ENCODE measurements at regions not wholly inside any gene's neighbourhood (a gene's known extent, or its start where the extent isn't known, plus 50 kb on each side); places are given as distances from the start of the nearest gene placed in this dataset.
A peak's percentile ranks its signal among the peaks of the same experiment; 100 is the strongest.
"Not testable (repeated sequence)": the region's sequence is repeated elsewhere in the genome, so short reads cannot be mapped to it uniquely, and the experiment has no call there.

DNA sequence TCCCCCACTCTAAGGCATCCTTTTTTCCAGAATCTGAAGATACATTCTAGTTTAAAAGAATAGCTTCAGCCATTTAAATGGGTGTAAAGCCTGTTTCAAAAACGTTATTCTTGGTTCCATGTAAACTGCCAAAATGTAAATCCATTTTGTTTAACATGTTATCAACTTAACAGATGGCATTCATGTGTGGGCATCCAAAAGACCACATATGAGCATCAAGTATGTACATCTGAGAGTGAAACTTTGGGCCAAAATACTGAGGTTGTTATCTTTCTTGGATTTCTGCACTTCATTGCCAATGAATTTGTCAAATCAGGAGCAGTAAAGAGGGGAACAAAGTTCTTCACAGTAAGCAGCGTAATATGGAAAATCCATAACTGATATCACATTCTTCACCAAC, 395.4 kb downstream of the ZNF804A start:
- DNase-seq (ENCODE audit: low read depth in 2 of 2): no peak

- no peak for DNase-seq (ENCODE audit: low read depth in 2 of 2)
Measured at GRCh38 chr2:185006481-185006880, 408.2 kb downstream of the ZNF804A start.

DNA sequence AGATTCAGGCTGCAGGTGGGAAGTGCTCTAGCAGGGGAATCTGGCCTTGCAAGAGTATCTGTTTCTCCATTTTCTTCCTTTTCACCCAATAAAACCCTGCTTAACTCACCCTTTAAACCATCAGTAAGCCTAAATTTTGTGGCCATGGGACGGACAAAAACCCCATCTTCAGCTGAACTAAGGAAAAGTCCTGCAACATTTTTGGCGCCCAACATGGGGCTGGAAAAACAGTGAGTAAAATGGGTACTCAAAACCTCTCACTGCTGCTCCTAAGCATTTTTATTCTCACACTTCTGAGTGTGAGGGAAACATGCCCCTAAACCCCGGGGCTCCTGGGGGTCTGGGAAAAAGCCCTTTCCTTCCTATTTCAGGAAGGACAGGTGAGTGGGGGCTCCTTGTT, 414.3 kb downstream of the ZNF804A start:
- DNase-seq (ENCODE audit: low read depth in 2 of 2): no peak

DNA sequence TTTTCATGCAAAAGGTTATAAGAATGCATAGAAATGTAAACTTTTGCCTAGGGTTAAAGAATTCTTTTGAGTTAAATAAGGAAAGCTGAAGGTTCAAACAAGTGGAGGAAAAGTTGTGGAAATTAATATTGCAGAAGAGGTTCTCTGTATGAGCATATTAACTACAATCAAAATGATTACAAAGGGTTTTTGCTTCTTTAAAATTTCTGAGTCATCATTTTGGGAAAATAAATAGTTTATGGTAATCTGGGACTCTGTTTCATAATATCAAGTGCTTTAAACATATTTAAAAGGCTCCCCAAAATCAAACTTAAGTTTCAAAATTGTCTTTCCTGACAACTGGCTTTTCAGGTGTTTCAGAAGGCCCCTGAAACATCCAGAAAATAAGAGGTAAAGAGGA, 415.7 kb downstream of the ZNF804A start:
- no peak for DNase-seq (ENCODE audit: low read depth in 2 of 2)

- DNase-seq (ENCODE audit: low read depth in 2 of 2): not testable (repeated sequence)
Measured at GRCh38 chr2:185025891-185026290, 427.6 kb downstream of the ZNF804A start.

DNA sequence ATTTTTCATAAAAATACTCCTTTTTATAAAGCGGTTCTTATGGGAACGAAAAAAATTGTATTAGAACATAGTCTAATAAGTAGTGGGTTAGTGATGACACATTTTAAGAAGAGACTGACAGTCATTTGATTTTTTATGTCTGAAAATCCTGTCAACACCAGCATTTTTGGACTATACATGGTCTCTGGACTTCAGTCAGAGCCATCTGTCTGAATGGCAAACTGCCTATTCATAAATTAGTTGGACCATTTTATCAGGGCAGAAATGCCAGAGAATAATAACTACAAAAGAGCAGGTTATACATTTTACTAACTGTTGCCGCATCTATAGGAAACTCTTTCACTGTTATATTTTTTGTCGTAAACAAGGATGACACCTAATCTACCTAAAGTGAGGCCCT, 437.6 kb downstream of the ZNF804A start:
- DNase-seq (ENCODE audit: low read depth in 2 of 2): no peak

GRCh38 chr2:185044323-185044874, 446.1 kb downstream of the ZNF804A start:
- no peak for DNase-seq (ENCODE audit: low read depth in 2 of 2)

- no peak for DNase-seq (ENCODE audit: low read depth in 2 of 2)
Measured at GRCh38 chr2:185050804-185051203, 452.5 kb downstream of the ZNF804A start.

GRCh38 chr2:185063761-185064160, 465.4 kb downstream of the ZNF804A start:
- no peak for DNase-seq (ENCODE audit: low read depth in 2 of 2)

DNA sequence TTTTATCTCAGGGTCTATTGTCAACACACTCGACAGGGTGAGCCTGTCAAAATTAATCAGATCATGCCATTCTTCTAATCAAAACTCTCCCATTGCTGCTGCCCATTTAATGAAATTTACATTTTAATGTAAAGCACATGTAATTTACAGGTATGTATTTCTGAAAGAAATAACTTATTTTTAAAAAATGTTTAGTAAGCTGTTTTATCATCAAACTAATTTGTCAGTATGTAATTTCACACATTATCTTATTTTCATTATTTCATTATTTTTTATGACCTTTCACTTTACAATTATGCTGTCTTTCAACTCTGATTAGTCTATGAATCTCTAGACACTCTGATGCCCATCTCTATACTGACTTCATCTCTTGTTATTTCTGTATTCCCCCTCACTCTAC, 467.8 kb downstream of the ZNF804A start:
- DNase-seq (ENCODE audit: low read depth in 2 of 2): no peak

GRCh38 chr2:185069107-185069506, 470.8 kb downstream of the ZNF804A start:
- DNase-seq (ENCODE audit: low read depth in 2 of 2): no peak

GRCh38 chr2:185074156-185074555, 475.8 kb downstream of the ZNF804A start:
- DNase-seq (ENCODE audit: low read depth in 2 of 2): no peak

DNA sequence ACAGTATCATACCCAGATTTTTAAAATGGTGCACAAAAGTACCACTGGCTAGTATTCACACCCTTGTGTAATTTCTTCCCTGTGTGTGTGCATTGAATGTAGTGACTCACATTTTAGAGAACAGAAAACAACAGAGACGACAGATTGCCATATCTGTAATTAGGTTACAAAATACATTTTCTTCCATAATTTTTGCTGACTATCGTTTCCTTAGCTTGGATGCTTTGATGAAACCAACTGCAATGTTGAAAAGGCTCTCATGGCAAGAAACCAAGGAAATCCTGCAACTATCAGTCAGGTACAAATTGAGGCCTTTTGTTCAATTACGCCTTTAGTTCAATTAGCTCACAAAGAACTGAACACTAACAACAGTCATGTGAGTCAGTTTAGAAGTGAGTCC, 484.4 kb downstream of the ZNF804A start:
- DNase-seq (ENCODE audit: low read depth in 2 of 2): no peak

- DNase-seq (ENCODE audit: low read depth in 2 of 2): no peak
Measured at GRCh38 chr2:185108588-185108987, 510.3 kb downstream of the ZNF804A start.

- peak in 1 of 2 experiments; percentile 1 for DNase-seq (ENCODE audit: low read depth in 2 of 2)
Measured at GRCh38 chr2:185127412-185127811, 529.1 kb downstream of the ZNF804A start.

GRCh38 chr2:185128346-185128745, 530.0 kb downstream of the ZNF804A start:
- no peak for DNase-seq (ENCODE audit: low read depth in 2 of 2)

DNA sequence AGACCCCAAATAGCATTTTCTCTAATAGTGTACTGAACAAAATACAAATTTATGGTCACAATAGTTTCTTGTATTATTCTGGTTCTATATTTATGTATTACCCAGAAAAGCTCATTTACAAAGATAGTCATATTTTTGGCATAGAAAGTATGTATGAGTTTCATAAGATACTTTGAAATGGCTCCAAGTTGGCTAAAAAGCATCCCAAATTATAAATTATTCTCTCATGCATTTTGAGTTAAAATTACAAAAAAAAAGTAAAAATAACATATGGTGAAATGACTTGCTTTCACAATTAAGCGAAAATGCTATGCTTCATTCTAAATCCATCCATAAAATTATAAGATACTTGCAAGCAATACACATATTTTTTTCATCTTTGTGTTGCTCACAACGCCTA, 530.7 kb downstream of the ZNF804A start:
- no peak for DNase-seq (ENCODE audit: low read depth in 2 of 2)

GRCh38 chr2:185130685-185131084, 532.4 kb downstream of the ZNF804A start:
- no peak for DNase-seq (ENCODE audit: low read depth in 2 of 2)

DNA sequence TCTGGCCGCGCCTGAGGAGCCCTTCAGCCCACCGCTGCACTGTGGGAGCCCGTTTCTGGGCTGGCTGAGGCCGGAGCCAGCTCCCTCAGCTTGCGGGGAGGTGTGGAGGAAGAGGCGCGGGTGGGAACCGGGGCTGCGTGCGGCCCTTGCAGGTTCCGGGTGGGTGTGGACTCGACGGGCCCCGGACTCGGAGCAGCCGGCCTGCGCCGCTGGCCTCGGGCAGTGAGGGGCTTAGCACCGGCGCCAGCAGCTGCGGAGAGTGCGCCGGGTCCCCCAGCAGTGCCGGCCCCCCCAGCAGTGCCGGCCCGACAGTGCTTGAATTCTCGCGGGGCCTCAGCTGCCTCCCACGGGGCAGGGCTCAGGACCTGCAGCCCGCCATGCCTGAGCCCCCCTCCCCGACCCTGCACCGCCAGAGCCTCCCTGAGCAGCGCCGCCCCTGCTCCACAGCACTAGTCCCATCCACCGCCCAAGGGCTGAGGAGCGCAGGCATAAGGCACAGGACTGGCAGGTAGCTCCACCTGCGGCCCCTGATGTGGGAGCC, 534.2 kb downstream of the ZNF804A start:
- no peak for DNase-seq (ENCODE audit: low read depth in 2 of 2)

DNA sequence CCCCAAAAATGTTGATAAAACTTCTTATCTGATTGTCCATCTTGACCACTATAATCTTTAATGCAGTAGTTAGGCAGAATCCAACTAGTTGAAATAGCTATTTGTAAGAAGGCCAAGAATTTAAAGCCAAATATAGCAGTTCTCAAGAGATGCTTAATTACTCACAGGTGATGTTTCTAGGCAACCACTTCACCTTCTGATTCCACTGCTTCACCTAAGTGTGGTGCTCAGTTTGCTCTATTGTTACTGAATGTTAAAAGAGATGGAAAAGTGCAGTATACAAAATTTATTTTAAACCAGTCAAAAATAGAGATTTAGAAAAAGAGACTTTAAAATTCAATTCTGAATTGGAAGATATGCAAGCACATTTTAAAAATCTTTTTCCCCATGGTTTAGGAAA, 539.4 kb downstream of the ZNF804A start:
- DNase-seq (ENCODE audit: low read depth in 2 of 2): no peak

DNA sequence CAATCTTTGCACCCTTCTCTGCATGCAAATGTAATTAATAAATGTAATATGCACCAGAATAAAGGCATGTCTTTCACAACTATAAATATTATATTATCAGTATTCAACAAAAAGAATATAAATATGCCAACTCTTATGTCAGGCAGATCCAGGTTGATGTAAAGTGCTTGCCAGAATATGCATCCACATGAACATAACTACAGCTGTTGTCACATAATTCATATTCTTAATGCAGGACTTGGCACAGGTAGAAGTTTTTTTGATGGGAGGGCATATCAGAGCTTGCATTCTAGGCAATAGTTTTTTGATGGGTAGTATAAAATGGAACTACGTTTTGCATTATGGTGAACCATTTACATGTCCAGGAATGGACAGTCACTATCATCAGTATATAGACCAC, 544.3 kb downstream of the ZNF804A start:
- DNase-seq (ENCODE audit: low read depth in 2 of 2): no peak

GRCh38 chr2:185144159-185144919, 546.0 kb downstream of the ZNF804A start:
- DNase-seq (ENCODE audit: low read depth in 2 of 2): no peak

GRCh38 chr2:185145316-185146121, 547.2 kb downstream of the ZNF804A start:
- no peak for DNase-seq (ENCODE audit: low read depth in 2 of 2)

Data from fibroblast of skin of left quadriceps (primary cell).